ENCODE measurements at regions not wholly inside any gene's neighbourhood (a gene's known extent, or its start where the extent isn't known, plus 50 kb on each side); places are given as distances from the start of the nearest gene placed in this dataset.

GRCh38 chr10:28806488-28806941 lies 129.2 kb downstream of the BAMBI start:
- H2AFZ ChIP-seq (ENCODE audit: low read depth, low read length), result no peak overlapping the region
- no peak for FAIRE-seq
- peaks cover 2% of the 10 kb centered on the region for H3K27me3 Mint-ChIP-seq (ENCODE audit: low read depth, unreplicated experiment)
- H3K4me1 Mint-ChIP-seq (ENCODE audit: low read depth, unreplicated experiment), result peaks cover 36% of the 10 kb centered on the region
- no peak overlapping the region for H3K4me3 Mint-ChIP-seq (ENCODE audit: unreplicated experiment)
- H3K27ac Mint-ChIP-seq (ENCODE audit: unreplicated experiment), result no peak overlapping the region
- H3K9me3 Mint-ChIP-seq (ENCODE audit: unreplicated experiment), result no peaks in the 10 kb centered on the region
- no peaks in the 10 kb centered on the region for H3K9me3 ChIP-seq (ENCODE audit: insufficient read depth, low read depth, low read length)
- TF ChIP-seq CTCF (IDR thresholded peaks at IDR 0.05; ENCODE audit: insufficient read depth, low read depth, low read length), result no peak
- TF ChIP-seq EZH2 (IDR thresholded peaks at IDR 0.05; ENCODE audit: insufficient read depth, low read length), result no peak
- DNase-seq (ENCODE audit: low read depth), result no peak
- no peak overlapping the region for H3K4me3 ChIP-seq (ENCODE audit: insufficient read depth, low read depth, low read length)
- H3K27ac ChIP-seq (ENCODE audit: low read depth, low read length), result no peak overlapping the region
- peaks cover 2% of the 10 kb centered on the region for H3K27me3 ChIP-seq (ENCODE audit: insufficient read depth, low read length)
- peaks cover 9% of the 10 kb centered on the region for H3K4me1 ChIP-seq (ENCODE audit: insufficient read depth, low read length)
- no peak overlapping the region for H3K9ac ChIP-seq (ENCODE audit: low read length)
- no peak overlapping the region for H3K4me2 ChIP-seq (ENCODE audit: low read length)
- no peaks in the 10 kb centered on the region for H3K79me2 ChIP-seq (ENCODE audit: insufficient read depth, low read length)
- H4K20me1 ChIP-seq (ENCODE audit: insufficient read depth, low read length), result no peaks in the 10 kb centered on the region
- H3K36me3 ChIP-seq (ENCODE audit: insufficient read depth, low read length), result no peaks in the 10 kb centered on the region
- no peaks in the 10 kb centered on the region for H3K36me3 Mint-ChIP-seq (ENCODE audit: low read depth, unreplicated experiment)

GRCh38 chr10:28806951-28807759 lies 129.8 kb downstream of the BAMBI start:
- H3K79me2 ChIP-seq (ENCODE audit: insufficient read depth, low read length), result no peaks in the 10 kb centered on the region
- no peak overlapping the region for H2AFZ ChIP-seq (ENCODE audit: low read depth, low read length)
- no peak overlapping the region for H3K4me3 Mint-ChIP-seq (ENCODE audit: unreplicated experiment)
- no peaks in the 10 kb centered on the region for H3K27me3 ChIP-seq (ENCODE audit: insufficient read depth, low read length)
- H3K36me3 ChIP-seq (ENCODE audit: insufficient read depth, low read length), result no peaks in the 10 kb centered on the region
- no peak overlapping the region for H3K27ac ChIP-seq (ENCODE audit: low read depth, low read length)
- no peaks in the 10 kb centered on the region for H3K36me3 Mint-ChIP-seq (ENCODE audit: low read depth, unreplicated experiment)
- no peaks in the 10 kb centered on the region for H3K9me3 Mint-ChIP-seq (ENCODE audit: unreplicated experiment)
- no peaks in the 10 kb centered on the region for H3K9me3 ChIP-seq (ENCODE audit: insufficient read depth, low read depth, low read length)
- no peak for TF ChIP-seq CTCF (IDR thresholded peaks at IDR 0.05; ENCODE audit: insufficient read depth, low read depth, low read length)
- H3K9ac ChIP-seq (ENCODE audit: low read length), result no peak overlapping the region
- H4K20me1 ChIP-seq (ENCODE audit: insufficient read depth, low read length), result no peaks in the 10 kb centered on the region
- FAIRE-seq (no peak), DNase-seq (ENCODE audit: low read depth) (no peak)
- H3K4me3 ChIP-seq (ENCODE audit: insufficient read depth, low read depth, low read length), result no peak overlapping the region
- H3K27me3 Mint-ChIP-seq (ENCODE audit: low read depth, unreplicated experiment), result peaks cover 2% of the 10 kb centered on the region
- H3K27ac Mint-ChIP-seq (ENCODE audit: unreplicated experiment), result no peak overlapping the region
- peaks cover 9% of the 10 kb centered on the region for H3K4me1 ChIP-seq (ENCODE audit: insufficient read depth, low read length)
- H3K4me1 Mint-ChIP-seq (ENCODE audit: low read depth, unreplicated experiment), result peaks cover 36% of the 10 kb centered on the region
- H3K4me2 ChIP-seq (ENCODE audit: low read length), result peak overlapping the region; percentile 21
